Stimulated activated CD8-positive, alpha-beta memory T cell treated with anti-CD3 and anti-CD28 coated beads, Interleukin-4, amount 100 ng/mL, for 4 hours (primary cell): ENCODE measurements at regions not wholly inside any gene's neighbourhood (a gene's known extent, or its start where the extent isn't known, plus 50 kb on each side); places are given as distances from the start of the nearest gene placed in this dataset.
"Not testable (repeated sequence)": the region's sequence is repeated elsewhere in the genome, so short reads cannot be mapped to it uniquely, and the experiment has no call there.

Experiments
- DNase-seq, 2 donors: peaks; one replicate each; pipeline ENCODE4 v3.0.0-alpha.2; 2020; ENCODE audit warnings: low read depth in 2 of 2, low spot score in 1 of 2

DNA sequence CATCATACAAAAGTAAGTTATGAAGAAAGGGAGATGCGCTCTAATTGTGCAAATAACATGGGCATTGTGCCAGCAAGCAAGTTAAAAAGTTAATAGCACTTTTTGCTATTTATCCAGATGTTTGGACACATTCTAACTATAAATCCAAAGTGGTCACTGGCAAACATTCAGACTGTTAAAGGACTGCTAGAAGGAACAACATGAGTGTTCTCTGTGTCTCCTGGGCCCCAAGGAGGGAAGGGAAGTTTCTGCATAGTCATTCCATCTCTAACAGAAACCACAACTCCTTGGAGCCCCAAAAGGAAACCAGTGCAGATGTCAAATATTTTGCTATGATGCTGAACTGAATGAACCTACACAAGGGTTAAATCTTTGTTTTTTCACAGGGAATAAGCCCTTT, 213.3 kb upstream of the HNRNPA3 start:
- DNase-seq, result no peak

DNA sequence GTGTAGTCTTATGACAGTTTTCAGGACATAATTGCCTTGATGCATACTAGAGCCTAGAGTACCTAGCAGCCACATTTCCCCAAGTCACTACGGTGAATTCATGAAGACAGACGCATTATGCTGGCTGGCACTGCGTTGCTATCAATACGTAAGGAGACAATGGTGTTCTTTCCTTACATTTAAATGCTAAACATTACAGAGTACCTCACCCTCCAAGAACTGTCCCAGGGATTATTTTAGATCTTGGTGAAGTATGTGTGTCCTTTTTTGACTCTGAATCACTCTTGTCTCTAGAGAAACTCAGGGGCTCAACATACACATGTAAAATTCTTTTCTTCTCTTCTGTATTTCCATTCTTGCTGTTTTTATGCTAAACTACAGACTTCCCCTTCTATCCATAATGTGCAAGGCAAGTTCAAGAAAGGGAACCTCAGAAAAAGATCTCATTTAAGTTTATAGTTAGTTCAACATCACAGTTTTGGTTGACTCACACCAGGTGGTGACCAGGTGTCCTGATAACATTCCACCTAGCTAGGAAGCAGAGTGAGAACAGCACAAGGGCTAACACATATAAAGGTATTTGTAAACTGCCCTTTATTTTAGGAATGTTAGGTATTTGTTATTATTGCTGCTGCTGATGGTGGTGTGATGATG, 212.4 kb upstream of the HNRNPA3 start:
- DNase-seq, result no peak

DNA sequence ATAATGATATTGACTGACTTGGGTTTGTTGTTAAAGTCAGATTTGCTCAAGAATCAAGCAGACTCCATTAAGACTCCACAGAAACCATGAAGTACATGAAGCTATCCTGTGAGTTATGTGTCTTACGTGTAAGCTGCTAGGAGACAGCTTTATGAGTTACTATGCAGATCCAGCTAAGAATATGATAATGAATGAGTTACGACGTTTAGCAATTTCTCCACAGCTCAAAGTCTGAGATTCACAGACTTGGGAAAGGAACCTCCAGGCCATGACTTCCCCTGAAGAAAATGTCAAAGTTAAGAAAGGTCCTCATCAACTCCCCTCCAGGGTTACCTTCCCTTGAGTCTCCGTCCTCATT, 211.9 kb upstream of the HNRNPA3 start:
- DNase-seq, result no peak

DNA sequence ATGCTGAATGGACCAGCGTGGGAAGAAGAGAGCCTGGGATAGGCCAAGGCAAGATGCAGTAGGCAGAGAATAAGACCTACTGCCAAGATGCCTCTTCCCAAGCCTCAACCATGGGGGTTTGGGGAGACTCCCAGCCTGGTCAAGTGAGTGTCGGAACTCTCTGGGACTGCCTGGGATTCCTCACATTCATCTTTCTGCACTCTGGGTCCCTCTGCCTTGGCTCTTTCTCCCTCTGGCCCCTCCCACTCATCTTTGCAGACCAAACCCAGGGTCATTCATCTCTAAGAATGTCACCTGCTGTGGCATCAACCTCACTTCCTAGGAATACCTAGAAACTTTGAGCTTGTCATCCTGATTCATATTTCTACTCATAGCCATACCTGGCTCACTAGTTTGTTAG, 211.3 kb upstream of the HNRNPA3 start:
- DNase-seq, result no peak

DNA sequence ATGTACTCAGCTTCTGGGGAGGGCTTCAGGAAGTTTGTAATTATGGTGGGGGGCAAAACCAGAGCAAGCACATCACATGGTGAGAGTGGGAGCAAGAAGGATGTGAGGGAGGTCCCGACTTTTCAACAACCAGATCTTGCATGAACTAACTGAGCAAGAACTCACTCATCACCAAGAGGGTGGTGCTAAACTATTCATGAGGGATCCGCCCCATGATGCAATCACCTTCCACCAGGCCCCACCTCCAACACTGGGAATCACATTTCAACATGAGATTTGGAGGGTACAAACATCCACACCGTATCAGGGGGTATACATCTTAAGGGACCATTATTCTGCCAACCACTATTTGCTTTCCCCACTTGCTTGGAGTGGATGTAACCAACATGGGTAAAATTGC, 209.6 kb upstream of the HNRNPA3 start:
- DNase-seq, result no peak

DNA sequence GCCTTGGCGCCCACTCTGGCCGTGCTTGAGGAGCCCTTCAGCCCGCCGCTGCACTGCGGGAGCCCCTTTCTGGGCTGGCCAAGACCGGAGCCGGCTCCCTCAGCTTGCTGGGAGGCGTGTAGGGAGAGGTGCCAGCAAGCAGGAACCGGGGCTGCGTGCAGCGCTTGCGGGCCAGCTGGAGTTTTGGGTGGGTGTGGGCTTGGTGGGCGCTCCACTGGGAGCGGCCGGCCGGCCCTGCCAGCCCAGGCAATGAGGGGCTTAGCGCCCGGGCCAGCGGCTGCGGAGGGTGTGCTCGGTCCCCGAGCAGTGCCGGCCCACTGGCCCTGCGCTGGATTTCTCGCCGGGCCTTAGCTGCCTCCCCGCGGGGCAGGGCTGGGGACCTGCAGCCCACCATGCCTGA, 204.9 kb upstream of the HNRNPA3 start:
- DNase-seq, result not testable (repeated sequence)

DNA sequence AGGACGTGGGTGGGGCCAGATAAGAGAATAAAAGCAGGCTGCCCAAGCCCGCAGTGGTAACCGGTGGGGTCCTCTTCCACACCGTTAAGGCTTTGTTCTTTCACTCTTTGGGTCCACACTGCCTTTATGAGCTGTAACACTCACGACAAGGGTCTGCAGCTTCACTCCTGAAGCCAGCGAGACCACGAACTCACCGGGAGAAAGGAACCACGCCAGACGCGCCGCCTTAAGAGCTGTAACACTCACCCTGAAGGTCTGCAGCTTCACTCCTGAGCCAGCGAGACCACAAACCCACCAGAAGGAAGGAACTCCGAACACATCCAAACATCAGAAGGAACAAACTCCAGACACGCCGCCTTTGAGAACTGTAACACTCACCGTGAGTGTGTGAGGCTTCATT, 203.9 kb upstream of the HNRNPA3 start:
- DNase-seq, result not testable (repeated sequence)

DNA sequence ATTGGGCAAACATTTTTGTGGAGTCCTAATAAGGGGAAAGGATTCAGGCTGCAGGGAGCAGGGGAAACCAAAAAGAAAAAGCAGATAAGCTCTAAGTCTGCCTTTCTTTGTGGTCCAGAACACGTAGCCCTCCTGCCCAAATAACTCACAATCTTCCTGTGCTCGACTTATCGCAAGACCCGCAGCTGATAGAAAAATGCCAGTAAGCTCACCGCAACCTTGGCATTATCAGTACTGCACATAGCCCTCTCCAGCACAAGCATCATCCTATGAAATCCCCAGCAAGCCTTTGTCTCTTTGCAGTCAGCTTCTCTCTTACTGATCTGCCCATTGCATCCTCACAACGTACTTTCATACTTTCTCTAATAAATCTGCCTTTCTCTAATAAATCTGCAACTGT, 202.4 kb upstream of the HNRNPA3 start:
- no peak for DNase-seq

DNA sequence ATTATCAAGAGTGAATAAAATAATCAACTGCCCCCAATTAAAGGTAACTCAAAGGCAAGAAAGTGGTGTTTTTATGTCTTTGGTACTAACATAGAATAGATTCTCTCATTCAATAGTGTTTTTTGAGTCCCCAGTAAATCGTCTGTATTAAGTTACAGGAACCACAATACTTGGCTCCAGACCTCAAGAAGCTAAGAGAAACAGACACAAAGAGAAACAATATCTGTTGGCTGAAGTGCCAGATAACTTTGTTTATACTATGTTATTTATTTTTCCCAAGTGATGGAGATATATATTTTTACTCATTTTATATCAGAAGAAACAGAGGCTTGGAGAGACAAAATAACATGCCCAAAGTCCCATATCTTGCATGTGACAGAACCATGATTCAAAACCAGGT, 201.7 kb upstream of the HNRNPA3 start:
- no peak for DNase-seq

DNA sequence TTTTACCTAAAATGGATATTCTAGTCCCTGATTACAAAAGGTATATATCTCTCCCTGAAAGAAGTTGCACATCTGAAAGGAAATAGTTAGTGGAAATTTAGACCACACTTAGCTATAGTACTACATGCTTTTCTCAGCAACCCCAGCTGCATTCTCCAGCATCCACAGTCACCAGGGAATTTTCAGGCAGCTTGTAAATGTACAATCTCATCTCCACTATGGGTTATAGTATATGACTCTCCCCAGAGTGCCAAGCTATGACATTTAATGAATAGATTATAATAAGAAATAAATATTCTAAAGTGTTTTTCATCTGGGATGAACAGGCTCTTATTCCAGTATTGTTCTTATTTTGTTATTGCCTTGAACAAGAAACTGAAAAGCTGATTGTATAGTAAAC, 197.6 kb upstream of the HNRNPA3 start:
- no peak for DNase-seq

DNA sequence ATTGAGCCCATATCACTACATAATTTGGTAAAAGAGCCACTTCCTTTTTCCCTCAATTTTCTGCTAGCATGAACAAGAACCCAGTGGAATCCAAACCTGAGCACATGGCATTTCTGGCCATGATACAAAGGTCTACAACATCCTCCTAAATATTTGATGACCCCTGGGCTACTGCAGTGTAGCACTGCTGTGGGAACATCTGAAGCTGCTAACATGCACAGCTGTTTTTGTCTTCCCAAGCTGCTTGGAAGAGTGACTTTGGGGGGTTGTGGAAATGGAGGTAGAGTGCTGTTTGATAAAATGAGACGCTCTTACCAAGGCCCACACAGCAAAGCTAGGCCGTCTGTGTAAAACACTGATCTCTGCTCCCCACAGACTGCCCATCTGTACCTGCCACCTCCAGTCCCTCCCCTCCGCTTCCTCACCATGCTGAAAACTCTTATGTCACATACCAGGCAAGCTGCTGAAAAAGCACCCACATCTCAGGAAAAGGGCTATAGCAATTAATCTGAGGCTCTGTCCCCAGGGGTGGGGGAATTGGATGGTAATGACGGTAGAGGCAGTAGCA, 197.2 kb upstream of the HNRNPA3 start:
- DNase-seq, result no peak

DNA sequence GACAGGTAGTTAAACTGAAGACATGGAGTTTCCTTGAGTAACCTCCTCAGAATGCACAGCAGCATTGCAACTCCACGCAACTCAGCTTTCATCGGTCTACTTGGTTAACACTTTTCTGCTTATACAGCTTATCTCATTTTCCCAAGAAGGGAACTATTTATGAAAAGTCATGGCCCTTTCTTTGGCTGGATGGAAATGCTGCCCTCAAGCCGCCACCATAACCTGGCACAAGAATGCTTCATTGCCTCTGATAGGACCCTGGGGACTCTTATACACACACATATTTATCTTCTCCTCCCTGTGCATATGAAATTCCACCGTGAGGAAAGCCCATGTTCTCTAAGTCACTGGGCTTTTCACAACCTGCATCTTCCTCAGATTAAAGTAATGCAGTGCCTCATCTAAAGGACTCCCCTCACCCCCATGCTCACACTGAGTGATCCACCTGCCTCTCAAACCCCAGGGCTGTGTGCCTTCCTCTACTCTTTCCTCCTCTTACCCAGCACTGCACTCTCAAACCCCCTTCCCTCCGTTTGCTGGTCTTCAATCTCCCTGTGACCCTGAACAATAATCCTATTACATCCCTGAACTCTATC, 192.0 kb upstream of the HNRNPA3 start:
- DNase-seq, result no peak

DNA sequence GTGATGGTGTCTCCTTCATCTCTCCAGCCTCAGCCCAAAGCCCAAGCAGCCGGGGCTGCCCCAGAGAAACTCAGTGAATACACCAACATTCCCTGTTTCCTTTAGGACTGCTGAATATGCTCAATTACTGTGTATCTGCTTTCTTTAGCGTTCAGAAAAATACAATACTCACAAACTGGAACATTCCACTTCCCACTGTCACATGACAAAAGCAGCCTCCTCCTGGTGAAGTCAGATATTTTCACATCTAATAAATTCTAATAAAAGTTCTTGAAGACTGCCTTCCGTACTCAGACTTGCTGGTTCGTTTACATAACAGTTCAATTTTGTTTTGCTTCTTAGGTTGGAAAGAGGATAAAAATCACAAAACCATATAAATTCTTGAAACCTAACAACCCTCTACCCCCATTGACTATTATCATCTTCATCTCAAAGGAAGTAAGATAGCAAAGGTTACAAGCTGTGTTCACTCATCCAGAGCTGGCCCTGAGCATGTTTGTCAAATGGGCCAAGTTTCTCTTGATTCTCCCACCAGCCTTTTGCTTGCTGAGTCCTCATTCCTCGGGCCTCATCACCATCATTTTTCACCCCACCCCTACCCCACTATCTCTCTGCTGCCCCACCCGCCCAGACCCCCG, 190.8 kb upstream of the HNRNPA3 start:
- DNase-seq, result no peak

DNA sequence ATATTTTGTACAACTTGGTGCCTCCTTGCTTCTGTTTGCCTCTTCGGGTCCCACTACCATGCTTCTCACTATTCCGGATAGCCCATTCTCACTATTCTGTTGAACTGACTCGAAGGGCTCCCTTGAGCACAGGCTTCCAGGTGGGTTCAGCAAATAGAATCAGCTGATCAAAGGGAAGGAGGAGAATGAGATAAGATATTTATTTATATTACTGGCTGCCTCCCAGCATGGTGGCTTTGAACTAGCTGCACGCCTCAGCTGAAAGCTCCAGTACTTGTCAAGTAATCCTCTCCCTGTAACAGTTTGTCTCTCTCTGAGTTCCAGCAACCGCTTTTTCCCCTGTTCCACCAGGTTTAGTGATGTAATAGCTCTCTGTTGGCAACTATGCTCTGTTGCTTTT, 187.8 kb upstream of the HNRNPA3 start:
- DNase-seq, result no peak

DNA sequence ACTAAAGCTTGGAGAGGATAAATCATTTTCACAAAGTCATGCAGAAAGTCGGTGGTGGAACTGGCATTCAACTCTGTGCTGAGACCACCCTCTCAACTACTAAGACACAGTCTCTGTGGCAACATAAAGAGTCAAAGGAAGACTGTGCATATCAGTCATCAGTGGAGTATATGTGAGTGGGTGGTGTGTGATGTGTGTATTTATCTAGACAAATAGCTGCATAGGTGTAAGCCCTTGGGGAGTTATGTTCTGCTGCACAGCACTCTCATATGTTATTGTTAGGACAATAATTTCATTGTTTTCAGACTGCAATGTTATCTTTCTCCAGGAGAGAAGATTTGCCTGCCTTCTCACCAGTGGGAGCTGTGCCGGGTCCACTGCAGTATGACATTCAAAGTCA, 186.3 kb upstream of the HNRNPA3 start:
- DNase-seq, result no peak

DNA sequence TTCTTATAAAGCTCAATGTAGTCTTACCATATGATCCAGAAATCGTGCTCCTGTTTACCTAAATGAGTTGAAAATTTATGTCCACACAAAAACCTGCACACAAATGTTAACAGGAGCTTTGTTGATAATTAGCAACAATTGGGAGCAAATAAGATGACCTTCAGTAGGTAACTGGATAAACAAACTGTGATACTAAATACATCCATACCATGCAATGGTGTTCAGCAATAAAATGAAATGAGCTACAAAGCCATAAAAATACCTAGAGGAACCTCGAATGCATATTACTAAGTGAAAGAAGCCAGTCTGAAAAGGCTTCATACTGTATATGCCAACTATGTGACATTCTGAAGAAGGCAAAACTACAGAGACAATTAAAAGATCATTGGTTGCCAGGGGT, 185.6 kb upstream of the HNRNPA3 start:
- DNase-seq, result no peak

DNA sequence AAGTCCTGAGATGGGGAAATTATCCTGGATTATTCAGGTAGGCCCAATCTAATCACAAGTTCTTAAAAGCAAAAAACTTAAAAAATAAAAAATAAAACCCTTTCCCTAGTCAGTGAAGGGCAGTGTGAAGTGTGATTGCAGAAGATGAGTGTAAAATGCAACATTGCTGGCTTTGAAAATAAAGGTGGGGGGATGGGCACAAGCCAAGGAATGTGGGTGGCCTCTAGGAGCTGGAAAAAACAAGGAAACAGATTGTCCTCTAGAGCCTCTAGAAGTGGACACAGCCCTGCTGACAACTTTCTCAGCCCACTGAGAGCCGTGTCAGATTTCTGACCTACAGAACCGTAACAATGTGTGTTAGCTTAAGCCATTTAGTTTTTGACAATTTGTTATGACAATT, 184.3 kb upstream of the HNRNPA3 start:
- DNase-seq, result no peak

DNA sequence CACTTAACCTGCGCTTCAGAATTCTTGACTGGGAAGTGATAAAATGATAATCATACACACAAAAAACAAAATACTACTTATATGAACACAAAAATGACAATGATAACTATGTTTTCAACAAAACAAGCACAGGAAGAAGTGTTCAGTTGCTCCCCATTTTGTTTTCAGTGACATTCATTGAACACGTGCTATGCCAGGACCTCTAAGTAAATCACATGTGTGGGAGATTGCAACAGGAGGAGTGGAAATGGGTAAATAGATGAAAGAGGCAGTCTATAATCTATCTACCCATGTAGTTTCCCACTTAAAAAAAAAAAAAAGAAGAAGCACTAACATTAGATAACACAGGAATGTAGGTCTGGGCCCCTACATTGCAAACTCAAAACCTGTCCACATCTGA, 183.5 kb upstream of the HNRNPA3 start:
- no peak for DNase-seq

DNA sequence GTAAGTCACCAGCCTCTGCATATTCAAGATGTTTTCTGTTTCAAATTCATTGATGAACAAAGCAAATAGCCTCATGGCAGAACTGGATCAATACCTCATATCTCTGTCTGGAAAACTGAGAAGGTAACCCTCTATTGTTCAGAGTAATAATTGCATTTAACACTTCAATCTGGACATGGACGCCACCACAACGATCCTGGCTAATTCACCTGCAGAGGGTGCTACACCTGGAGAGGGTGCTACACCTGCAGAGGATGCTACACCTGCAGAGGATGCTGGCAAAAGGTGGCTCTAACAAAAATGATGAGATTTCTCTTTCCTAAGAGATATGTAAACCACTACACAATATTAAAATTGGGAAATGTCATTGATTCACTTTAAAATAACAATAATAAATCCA, 183.1 kb upstream of the HNRNPA3 start:
- no peak for DNase-seq

DNA sequence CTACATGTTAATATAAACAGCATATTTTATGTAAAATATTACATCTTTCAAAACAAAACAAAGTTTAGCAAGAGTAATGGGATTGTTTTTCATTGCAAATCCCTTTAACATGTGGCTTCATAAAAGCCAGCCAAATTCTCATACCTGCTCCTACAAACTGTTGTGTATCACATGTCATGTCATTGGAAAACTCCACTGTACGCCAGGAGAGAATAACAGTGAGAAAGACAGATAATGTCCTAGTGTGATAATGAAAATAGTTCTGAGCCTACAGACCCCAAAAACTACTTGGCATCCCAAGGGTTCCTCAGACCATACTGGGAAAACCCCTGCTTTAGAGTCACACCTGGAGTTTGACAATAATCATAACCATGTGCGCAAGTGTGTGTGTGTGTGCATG, 182.7 kb upstream of the HNRNPA3 start:
- no peak for DNase-seq

DNA sequence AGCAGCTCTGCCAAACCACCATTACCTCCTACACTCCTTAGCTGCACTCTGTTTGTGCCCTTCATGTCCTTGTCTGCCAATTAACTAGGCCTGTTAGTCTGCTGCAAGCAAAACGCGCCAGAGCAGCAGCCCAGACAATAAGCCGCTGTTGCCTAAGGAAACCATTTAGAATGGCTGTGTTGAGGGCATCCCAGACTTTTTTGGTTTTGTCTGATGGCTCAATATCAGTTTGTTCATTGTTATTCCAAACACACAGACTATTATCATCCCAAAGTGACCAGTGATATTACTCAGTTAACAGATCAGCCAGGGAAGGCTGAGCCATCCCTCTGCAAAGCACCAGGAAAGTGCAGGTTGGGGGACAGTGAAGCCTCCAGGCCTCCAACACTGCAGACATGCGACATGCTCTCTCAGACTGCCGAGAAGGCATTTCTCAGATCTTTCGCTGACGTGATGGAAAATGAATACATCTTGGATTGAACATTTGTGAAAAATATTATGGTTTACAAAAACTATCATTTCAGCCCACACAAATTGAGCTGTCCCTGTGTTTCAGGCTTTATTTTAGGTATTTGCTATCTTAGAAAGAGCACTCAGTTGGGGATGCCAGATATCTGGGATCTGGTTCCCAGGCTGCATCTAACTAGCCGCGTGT, 182.0 kb upstream of the HNRNPA3 start:
- no peak for DNase-seq
